PC-9 (cell line): ENCODE measurements at regions not wholly inside any gene's neighbourhood (a gene's known extent, or its start where the extent isn't known, plus 50 kb on each side); places are given as distances from the start of the nearest gene placed in this dataset.

Experiments used
- BruUV-seq: library from RNA; stranded (reverse); fragments of 400-500 nt; replicated peaks from 2 replicates; lab custom pipeline; 2021; lab: Mats Ljungman, UMichigan
- CTCF ChIA-PET: fragments of 300-600 bp; sonication (Branson Sonifier 250); formaldehyde crosslinking; loops from one replicate; lab custom pipeline; 2022; ENCODE audit warnings: antibody characterized with exemption; lab: Charles Lee
- POLR2A ChIA-PET: fragments of 300-600 bp; sonication (Branson Sonifier 250); formaldehyde crosslinking; loops from one replicate; lab custom pipeline; 2022; ENCODE audit warnings: antibody characterized with exemption; ENCODE audit not compliant: unreplicated experiment; lab: Charles Lee
- DNase-seq, 2 experiments: peaks; one replicate each; pipeline versions ENCODE4 v3.0.0 to v3.0.0-alpha.2; 2015 to 2022; ENCODE audit warnings: mixed read lengths in 1 of 2
- H2AFZ ChIP-seq: fragments of 200-600 bp; sonication (generic); 2 replicates; pipeline ENCODE4 v1.8.1; 2017; ENCODE audit warnings: antibody characterized with exemption
- H3F3A ChIP-seq: fragments of 200-600 bp; sonication (generic); 2 replicates; pipeline ENCODE4 v1.8.1; 2017; ENCODE audit warnings: antibody characterized with exemption, mild to moderate bottlenecking, low read depth; ENCODE audit not compliant: insufficient read depth
- H3K27ac ChIP-seq: fragments of 200-600 bp; sonication (generic); 2 replicates; pipeline ENCODE4 v1.6.1; 2016; ENCODE audit warnings: mixed run types
- H3K27me3 ChIP-seq: fragments of 200-600 bp; sonication (generic); 2 replicates; pipeline ENCODE4 v1.6.1; 2016; ENCODE audit warnings: low read depth, mixed run types; ENCODE audit not compliant: insufficient read depth
- H3K36me3 ChIP-seq: fragments of 200-600 bp; sonication (generic); 2 replicates; pipeline ENCODE4 v1.6.1; 2016; ENCODE audit warnings: low read depth, mixed run types
- H3K4me1 ChIP-seq: fragments of 200-600 bp; sonication (generic); replicated peaks from 2 replicates; pipeline ENCODE4 v1.6.1; 2016; ENCODE audit warnings: mixed run types; ENCODE audit not compliant: insufficient read depth
- H3K4me2 ChIP-seq: fragments of 200-600 bp; sonication (generic); 2 replicates; pipeline ENCODE4 v1.6.1; 2017; ENCODE audit warnings: mixed run types
- H3K4me3 ChIP-seq: fragments of 200-600 bp; sonication (generic); 2 replicates; pipeline ENCODE4 v1.6.1; 2016; ENCODE audit warnings: mixed run types
- H3K79me2 ChIP-seq: fragments of 200-600 bp; sonication (generic); 2 replicates; pipeline ENCODE4 v1.6.1; 2017; ENCODE audit warnings: low read depth, mixed run types
- H3K9me2 ChIP-seq: fragments of 200-600 bp; sonication (generic); 2 replicates; pipeline ENCODE4 v1.8.1; 2017; ENCODE audit warnings: mild to moderate bottlenecking; ENCODE audit not compliant: insufficient read depth
- H3K9me3 ChIP-seq: fragments of 200-600 bp; sonication (generic); 2 replicates; pipeline ENCODE4 v1.8.1; 2016; ENCODE audit warnings: low read depth; ENCODE audit not compliant: insufficient read depth
- H4K20me1 ChIP-seq: fragments of 200-600 bp; sonication (generic); 2 replicates; pipeline ENCODE4 v1.8.1; 2017; ENCODE audit not compliant: insufficient read depth
- CTCF ChIP-seq: fragments of 200-600 bp; sonication (generic); conservative IDR thresholded peaks from 2 replicates; pipeline ENCODE4 v1.6.1; 2017; ENCODE audit warnings: mixed run types, antibody characterized with exemption, mild to moderate bottlenecking, moderate library complexity
- EZH2 ChIP-seq: fragments of 200-600 bp; sonication (generic); IDR thresholded peaks from 2 replicates; pipeline ENCODE4 v1.8.0; 2017; ENCODE audit warnings: antibody characterized with exemption, low read depth
- intact Hi-C: fragments of 100-400 bp; cut with micrococcal nuclease; formaldehyde crosslinking; loops from one replicate; pipeline ENCODE4 v1.10.0; 2022; ENCODE audit not compliant: unreplicated experiment

- ChIA-PET POLR2A (no interaction called here), CTCF (no interaction called here)
- TF ChIP-seq EZH2 (no peak), CTCF (no peak)
- H4K20me1 ChIP-seq = no peaks in the 10 kb centered on the region
- no peaks in the 10 kb centered on the region for H3K4me1 ChIP-seq
- H3K27ac ChIP-seq = no peak overlapping the region
- no peaks in the 10 kb centered on the region for H3K36me3 ChIP-seq
- no TSS peak for BruUV-seq
- no peaks in the 10 kb centered on the region for H3K27me3 ChIP-seq
- no peak for DNase-seq
- no peaks in the 10 kb centered on the region for H3K9me2 ChIP-seq
- H2AFZ ChIP-seq = no peak overlapping the region
- no peak overlapping the region for H3K4me3 ChIP-seq
- no peaks in the 10 kb centered on the region for H3K79me2 ChIP-seq
- H3K4me2 ChIP-seq = no peak overlapping the region
- no peaks in the 10 kb centered on the region for H3K9me3 ChIP-seq
- intact Hi-C loops = no loop called here
- no peaks in the 10 kb centered on the region for H3F3A ChIP-seq
Measured at GRCh38 chr16:16904601-16905000, 525.7 kb downstream of the NPIPA7 start.

GRCh38 chr16:16905850-16906249, 526.9 kb downstream of the NPIPA7 start:
- H3K4me1 ChIP-seq = no peaks in the 10 kb centered on the region
- no peaks in the 10 kb centered on the region for H4K20me1 ChIP-seq
- no peak for DNase-seq
- H3K9me2 ChIP-seq = no peaks in the 10 kb centered on the region
- no peak overlapping the region for H3K4me2 ChIP-seq
- no peaks in the 10 kb centered on the region for H3F3A ChIP-seq
- H3K27ac ChIP-seq = no peak overlapping the region
- BruUV-seq = no TSS peak
- H2AFZ ChIP-seq = no peak overlapping the region
- ChIA-PET POLR2A (no interaction called here), CTCF (no interaction called here)
- no peaks in the 10 kb centered on the region for H3K27me3 ChIP-seq
- no peaks in the 10 kb centered on the region for H3K79me2 ChIP-seq
- no peaks in the 10 kb centered on the region for H3K36me3 ChIP-seq
- intact Hi-C loops = no loop called here
- H3K4me3 ChIP-seq = no peak overlapping the region
- no peaks in the 10 kb centered on the region for H3K9me3 ChIP-seq
- TF ChIP-seq CTCF (no peak), EZH2 (no peak)

- no peaks in the 10 kb centered on the region for H3K36me3 ChIP-seq
- DNase-seq = no peak
- H3K79me2 ChIP-seq = no peaks in the 10 kb centered on the region
- POLR2A ChIA-PET = no interaction called here
- H4K20me1 ChIP-seq = no peaks in the 10 kb centered on the region
- no peaks in the 10 kb centered on the region for H3K9me2 ChIP-seq
- H2AFZ ChIP-seq = no peak overlapping the region
- no peaks in the 10 kb centered on the region for H3F3A ChIP-seq
- intact Hi-C loops = no loop called here
- H3K4me3 ChIP-seq = no peak overlapping the region
- H3K27me3 ChIP-seq = no peaks in the 10 kb centered on the region
- no peak overlapping the region for H3K27ac ChIP-seq
- BruUV-seq = no TSS peak
- CTCF ChIA-PET = no interaction called here
- H3K4me1 ChIP-seq = no peaks in the 10 kb centered on the region
- H3K9me3 ChIP-seq = no peaks in the 10 kb centered on the region
- TF ChIP-seq CTCF (no peak), EZH2 (no peak)
- no peak overlapping the region for H3K4me2 ChIP-seq
Measured at GRCh38 chr16:16907089-16907488, 528.1 kb downstream of the NPIPA7 start.
